Hepatocyte (in vitro differentiated cells): ENCODE measurements at regions not wholly inside any gene's neighbourhood (a gene's known extent, or its start where the extent isn't known, plus 50 kb on each side); places are given as distances from the start of the nearest gene placed in this dataset.

Source experiments
- EZH2 ChIP-seq: fragments of 200-600 bp; sonication (generic); IDR thresholded peaks from 2 replicates; pipeline ENCODE4 v1.6.1; 2016; ENCODE audit warnings: antibody characterized with exemption, mild to moderate bottlenecking, borderline replicate concordance
- TF ChIP-seq, protein P1 (sequence below): fragments of 200-600 bp; sonication (generic); IDR thresholded peaks from 2 replicates; pipeline ENCODE4 v1.5.1; 2016; ENCODE audit warnings: antibody characterized with exemption, mild to moderate bottlenecking; ENCODE audit not compliant: poor library complexity

DNA sequence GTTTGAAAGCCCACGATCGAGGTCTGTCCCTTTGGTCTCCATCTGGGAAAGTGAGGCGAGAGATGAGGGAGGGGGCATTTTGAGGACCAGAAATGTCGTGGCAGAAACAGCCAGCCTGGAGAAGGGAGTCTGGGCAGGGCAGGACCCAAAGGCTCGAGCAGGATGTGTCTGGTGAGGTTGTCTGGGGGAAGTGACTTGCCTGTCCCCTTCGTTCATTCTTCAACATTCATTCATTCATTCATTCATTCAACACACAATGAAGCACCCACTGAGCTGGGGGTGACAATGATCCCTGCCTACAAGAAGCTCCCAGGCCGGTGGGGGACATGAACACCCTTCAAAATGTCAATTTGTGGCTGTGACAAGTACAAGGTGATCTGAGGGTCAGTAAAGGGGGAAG is 80.5 kb downstream of the CEBPB start:
- TF ChIP-seq EZH2 = no peak
- TF ChIP-seq, protein P1, sequence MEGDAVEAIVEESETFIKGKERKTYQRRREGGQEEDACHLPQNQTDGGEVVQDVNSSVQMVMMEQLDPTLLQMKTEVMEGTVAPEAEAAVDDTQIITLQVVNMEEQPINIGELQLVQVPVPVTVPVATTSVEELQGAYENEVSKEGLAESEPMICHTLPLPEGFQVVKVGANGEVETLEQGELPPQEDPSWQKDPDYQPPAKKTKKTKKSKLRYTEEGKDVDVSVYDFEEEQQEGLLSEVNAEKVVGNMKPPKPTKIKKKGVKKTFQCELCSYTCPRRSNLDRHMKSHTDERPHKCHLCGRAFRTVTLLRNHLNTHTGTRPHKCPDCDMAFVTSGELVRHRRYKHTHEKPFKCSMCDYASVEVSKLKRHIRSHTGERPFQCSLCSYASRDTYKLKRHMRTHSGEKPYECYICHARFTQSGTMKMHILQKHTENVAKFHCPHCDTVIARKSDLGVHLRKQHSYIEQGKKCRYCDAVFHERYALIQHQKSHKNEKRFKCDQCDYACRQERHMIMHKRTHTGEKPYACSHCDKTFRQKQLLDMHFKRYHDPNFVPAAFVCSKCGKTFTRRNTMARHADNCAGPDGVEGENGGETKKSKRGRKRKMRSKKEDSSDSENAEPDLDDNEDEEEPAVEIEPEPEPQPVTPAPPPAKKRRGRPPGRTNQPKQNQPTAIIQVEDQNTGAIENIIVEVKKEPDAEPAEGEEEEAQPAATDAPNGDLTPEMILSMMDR = no peak
